GM10266 (cell line): ENCODE measurements at regions not wholly inside any gene's neighbourhood (a gene's known extent, or its start where the extent isn't known, plus 50 kb on each side); places are given as distances from the start of the nearest gene placed in this dataset.

Experiments
- DNase-seq: peaks from one replicate; pipeline ENCODE4 v3.0.0; 2012; ENCODE audit errors: extremely low spot score
- TF ChIP-seq, protein P1 (sequence below): IDR thresholded peaks from 2 replicates; pipeline ENCODE4 v1.5.1; 2012; ENCODE audit warnings: mild to moderate bottlenecking, low read depth; ENCODE audit not compliant: control insufficient read depth, insufficient read depth; ENCODE audit errors: missing control alignments

DNA sequence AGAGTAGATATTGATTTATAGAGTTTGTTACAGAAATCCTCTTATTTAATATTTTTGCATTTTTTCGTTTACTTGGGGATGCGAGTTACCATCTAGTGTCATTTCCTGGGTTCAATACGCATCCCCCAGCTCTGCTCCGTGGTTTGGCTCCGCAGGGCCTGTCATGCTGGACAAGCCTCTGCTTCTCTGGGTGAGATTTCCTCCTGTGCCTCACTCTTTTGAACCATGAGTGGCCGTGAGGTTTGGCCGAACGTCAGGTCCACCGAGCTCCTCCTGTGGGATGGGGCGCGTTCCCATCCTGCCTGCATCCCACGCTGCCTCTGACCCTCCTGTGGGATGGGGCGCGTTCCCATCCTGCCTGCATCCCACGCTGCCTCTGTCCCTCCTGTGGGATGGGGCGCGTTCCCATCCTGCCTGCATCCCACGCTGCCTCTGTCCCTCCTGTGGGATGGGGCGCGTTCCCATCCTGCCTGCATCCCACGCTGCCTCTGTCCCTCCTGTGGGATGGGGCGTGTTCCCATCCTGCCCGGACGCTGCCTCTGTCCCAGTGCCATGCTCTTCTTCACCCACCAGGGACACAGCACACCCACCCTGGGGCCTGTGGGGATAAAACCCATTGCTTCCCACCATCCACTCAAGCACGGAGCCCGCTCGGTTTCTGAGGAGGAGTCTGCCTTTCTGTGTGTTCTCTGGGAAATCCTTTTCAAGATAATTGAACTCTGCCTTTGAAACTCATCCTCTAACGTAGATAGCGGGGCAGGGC is 506.8 kb downstream of the BRD1 start:
- TF ChIP-seq, protein P1, sequence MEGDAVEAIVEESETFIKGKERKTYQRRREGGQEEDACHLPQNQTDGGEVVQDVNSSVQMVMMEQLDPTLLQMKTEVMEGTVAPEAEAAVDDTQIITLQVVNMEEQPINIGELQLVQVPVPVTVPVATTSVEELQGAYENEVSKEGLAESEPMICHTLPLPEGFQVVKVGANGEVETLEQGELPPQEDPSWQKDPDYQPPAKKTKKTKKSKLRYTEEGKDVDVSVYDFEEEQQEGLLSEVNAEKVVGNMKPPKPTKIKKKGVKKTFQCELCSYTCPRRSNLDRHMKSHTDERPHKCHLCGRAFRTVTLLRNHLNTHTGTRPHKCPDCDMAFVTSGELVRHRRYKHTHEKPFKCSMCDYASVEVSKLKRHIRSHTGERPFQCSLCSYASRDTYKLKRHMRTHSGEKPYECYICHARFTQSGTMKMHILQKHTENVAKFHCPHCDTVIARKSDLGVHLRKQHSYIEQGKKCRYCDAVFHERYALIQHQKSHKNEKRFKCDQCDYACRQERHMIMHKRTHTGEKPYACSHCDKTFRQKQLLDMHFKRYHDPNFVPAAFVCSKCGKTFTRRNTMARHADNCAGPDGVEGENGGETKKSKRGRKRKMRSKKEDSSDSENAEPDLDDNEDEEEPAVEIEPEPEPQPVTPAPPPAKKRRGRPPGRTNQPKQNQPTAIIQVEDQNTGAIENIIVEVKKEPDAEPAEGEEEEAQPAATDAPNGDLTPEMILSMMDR, result no peak
- DNase-seq, result no peak

DNA sequence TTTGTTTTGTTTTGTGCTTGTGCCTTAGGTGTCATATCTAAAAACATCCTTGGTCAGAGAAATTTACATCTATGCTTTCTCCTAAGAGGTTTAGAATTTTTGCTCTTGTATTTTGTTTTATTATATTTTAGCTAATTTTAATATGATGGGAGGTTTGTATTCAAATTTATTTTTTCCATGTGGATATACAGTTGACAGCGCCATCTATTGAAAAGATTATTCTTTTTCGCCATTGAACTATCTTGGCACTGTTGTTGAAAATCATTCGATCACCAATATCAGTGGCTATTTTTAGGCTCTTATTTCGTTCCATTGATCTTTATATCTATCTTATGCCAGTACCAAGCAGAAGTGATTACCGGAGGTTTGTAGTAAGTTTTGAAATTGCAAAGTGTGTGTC is 510.3 kb downstream of the BRD1 start:
- TF ChIP-seq, protein P1, result no peak
- no peak for DNase-seq

DNA sequence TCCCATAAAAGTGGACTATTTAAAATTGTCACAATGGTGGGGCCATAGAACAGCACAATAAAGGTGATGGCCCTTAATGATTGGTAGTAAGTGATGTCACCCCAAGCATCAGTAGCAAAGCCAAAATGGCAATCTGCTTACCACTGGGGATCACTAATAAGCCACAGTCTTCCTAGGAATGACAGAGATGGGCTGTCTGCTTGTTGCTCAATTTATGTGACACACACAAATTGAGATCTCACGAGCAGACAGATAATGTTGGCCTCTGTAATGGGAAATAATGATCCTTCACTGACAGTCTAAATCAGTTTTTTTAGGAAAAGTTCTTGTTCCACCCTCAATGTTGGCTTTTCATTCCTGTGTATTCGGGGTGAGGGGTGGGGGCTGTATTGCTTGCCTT is 515.1 kb downstream of the BRD1 start:
- TF ChIP-seq, protein P1, result no peak
- no peak for DNase-seq

DNA sequence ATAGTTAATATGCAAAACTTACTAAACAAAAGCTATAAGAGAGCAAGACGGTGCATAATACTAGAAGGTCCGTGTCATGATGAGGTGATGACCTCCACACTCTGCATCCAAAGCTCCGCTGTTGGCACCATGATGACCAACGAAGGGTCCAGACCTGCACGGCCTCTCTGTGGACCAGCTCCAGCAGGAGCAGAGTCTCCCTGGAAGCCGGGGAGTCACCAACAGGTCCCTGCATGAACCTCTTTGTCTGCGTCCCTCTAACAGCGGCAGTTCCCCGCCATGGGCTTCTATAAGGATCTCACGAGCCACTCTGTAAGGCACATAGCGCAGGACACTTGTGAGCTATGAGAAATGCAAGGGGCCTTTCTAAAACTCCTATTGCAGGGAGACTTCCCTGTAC is 517.3 kb downstream of the BRD1 start:
- TF ChIP-seq, protein P1, result no peak
- no peak for DNase-seq

DNA sequence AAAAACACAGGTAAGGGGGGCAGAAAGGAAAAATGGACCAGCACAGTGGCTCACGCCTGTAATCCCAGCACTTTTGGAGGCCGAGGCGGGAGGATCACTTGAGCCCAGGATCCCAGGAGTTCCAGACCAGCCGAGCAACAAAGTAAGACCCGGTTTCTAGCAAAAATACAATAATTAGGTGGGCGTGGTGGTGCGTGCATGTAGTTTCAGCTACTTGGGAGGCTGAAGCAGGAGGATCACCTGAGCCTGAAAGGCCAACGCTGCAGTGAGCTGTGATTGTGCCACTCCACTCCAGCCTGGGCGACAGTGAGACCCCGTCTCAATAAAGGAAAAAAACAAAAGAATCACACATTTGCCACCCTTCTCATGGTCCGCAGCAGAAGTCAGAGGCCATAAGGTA is 519.4 kb downstream of the BRD1 start:
- no peak for DNase-seq
- TF ChIP-seq, protein P1, result no peak

DNA sequence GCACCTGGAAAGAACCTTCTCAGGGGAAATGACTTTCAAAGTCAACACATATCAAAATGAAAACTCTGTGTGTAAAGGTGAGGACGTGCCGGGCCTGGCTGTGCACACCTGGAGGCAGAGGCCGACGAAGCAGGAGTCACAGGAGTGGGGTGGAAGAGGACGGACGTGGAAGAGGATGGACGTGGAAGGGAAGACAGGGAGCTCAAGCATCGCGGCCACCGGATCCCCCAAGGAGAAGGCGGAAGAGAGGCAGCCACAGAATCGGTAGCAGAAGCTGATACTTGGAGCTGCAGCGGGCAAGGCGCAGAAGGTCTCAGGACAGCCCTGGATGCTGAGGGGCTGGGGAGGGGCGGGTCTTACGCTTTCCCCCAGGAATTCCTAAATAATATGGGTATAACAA is 519.8 kb downstream of the BRD1 start:
- TF ChIP-seq, protein P1, result no peak
- no peak for DNase-seq

DNA sequence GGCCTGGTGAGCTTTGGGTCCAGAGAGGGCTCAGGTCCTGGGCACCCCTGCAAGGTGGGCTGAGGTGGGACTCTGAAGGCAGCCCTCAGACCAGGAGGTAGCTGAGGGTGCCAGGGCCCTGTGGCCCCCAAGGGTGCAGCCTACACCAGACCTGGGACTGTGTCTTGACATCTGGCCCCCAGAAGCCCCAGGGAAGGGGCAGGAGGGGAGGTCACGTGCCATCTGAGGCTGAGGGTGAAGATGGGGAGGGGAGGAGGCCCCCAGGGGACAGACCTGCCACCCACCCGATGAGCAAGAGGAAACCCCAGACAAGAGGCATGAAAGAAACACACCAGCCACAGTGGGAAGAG is 520.2 kb downstream of the BRD1 start:
- DNase-seq, result no peak

More for the DNA sequence above, 520.2 kb downstream of the BRD1 start:
- TF ChIP-seq, protein P1, result no peak
